DOHH2 (cell line): ENCODE measurements at regions not wholly inside any gene's neighbourhood (a gene's known extent, or its start where the extent isn't known, plus 50 kb on each side); places are given as distances from the start of the nearest gene placed in this dataset.

Experiments used
- EZH2phosphoT487 ChIP-seq: fragments of 200-600 bp; sonication (generic); IDR thresholded peaks from 2 replicates; pipeline ENCODE4 v1.6.1; 2017; ENCODE audit warnings: borderline replicate concordance, mild to moderate bottlenecking, antibody characterized with exemption, low read length, moderate library complexity, mixed read lengths
- TF ChIP-seq, protein P1 (sequence below): fragments of 200-600 bp; sonication (generic); IDR thresholded peaks from one replicate; pipeline ENCODE4 v1.5.1; 2014; ENCODE audit warnings: antibody characterized with exemption, mild to moderate bottlenecking, low read depth, low read length; ENCODE audit not compliant: poor library complexity, severe bottlenecking

DNA sequence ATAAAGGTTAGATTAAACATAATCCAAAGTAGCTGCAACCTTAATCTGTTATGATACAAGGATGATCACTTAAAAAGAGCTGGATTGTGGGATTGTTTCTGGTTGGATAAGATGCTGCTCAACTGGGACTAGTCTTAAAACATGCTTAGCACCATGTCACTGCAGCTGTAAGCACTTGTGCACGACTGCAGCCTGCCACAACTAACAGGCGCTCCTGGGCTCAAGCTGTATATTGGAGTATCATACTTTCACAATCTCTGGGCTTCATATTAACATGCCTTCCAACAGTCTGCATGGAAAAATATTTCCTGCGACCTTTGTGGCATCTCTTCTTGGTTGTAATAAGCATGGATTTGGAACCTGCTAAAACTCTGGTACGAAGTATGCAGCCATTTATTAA is 493.0 kb upstream of the PITX2 start:
- TF ChIP-seq, protein P1, sequence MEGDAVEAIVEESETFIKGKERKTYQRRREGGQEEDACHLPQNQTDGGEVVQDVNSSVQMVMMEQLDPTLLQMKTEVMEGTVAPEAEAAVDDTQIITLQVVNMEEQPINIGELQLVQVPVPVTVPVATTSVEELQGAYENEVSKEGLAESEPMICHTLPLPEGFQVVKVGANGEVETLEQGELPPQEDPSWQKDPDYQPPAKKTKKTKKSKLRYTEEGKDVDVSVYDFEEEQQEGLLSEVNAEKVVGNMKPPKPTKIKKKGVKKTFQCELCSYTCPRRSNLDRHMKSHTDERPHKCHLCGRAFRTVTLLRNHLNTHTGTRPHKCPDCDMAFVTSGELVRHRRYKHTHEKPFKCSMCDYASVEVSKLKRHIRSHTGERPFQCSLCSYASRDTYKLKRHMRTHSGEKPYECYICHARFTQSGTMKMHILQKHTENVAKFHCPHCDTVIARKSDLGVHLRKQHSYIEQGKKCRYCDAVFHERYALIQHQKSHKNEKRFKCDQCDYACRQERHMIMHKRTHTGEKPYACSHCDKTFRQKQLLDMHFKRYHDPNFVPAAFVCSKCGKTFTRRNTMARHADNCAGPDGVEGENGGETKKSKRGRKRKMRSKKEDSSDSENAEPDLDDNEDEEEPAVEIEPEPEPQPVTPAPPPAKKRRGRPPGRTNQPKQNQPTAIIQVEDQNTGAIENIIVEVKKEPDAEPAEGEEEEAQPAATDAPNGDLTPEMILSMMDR = no peak
- no peak for TF ChIP-seq EZH2phosphoT487
